NCI-H187 (cell line): ENCODE measurements at regions not wholly inside any gene's neighbourhood (a gene's known extent, or its start where the extent isn't known, plus 50 kb on each side); places are given as distances from the start of the nearest gene placed in this dataset.

Experiments
- DNase-seq, 2 experiments: peaks; one replicate each; lab custom pipeline; 2025; lab: John Stamatoyannopoulos, UW

DNA sequence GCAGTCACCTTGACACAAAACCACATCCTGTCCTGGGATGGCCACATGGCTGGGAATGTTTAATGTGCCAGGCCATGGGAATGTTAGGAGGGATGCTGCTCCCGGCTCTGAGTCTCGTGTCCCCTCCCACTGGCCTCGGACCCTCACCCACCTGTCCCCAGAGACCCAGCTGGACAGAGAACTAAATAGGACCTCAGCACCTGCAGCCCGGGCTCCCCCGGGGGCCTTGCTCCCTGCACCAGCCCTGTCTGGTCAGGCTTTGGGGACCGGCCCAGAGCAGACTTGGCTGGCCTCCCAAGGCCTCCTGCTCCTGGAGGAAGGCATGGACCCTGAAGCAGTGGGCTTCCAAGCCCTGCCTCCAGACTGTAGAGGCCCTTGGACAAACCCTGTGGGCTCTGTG lies 100.0 kb upstream of the IQSEC1 start:
- no peak for DNase-seq

DNA sequence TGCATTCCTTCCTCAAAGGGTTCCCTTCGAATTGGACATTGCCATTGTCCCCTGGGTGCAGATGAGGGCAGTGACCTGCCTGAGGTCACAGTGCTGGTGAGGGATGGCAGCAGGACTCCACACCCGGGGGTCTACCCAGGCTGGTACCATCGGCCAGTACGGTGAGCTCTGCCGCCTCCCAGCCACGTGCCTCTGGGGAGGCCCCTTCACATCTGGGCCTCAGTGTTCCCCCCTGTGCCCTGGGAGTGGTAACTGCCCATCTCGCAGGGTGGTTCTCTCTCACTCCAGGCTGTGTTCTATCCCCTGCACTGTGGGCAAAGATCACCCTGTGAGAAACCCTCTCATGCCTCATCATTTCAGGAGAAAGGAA lies 99.4 kb upstream of the IQSEC1 start:
- DNase-seq: no peak

DNA sequence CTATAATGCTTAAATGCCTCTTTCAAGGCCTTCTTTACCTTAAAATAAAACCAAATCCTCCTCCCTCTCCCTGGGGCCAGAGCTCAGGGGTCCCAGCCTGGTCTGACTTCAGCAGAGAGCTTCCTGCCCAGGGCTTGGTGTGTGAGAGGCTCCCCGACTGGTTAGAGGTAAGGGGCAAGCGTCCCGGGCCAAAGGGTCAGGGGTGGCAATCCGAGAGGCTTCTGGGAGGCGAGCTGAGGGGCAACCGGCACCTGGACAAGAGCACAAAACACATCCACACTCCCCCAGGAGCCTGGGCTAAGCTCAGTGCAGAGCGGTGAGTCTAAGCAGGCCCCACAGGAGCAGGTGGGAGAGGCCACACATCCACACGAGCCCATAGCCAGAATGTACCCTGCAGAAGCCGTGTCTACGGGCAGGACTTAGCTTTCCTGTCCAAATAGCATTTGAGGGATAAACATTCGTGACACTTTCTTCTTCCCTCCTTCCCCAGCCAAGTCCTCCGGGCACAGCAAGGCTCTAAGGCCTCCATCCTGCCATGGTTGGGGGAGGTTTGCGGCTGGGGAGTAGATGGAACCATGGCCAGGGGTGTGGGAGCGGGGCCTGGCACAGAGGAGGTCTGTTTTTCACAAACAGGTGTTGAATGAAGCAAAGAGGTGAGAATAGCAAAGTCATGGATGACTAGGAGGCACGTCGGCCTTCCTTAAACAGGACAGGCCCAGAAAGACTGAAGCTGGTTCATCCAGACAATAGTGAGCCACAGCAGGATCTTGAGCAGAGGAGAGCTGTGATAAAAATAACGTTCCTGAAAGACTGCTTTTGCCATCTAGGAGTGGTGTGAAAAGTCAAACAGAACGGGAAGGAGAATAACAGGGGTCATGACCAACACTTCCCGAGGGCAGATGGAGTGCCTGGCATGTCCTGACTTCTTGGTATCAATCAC lies 98.7 kb upstream of the IQSEC1 start:
- no peak for DNase-seq

DNA sequence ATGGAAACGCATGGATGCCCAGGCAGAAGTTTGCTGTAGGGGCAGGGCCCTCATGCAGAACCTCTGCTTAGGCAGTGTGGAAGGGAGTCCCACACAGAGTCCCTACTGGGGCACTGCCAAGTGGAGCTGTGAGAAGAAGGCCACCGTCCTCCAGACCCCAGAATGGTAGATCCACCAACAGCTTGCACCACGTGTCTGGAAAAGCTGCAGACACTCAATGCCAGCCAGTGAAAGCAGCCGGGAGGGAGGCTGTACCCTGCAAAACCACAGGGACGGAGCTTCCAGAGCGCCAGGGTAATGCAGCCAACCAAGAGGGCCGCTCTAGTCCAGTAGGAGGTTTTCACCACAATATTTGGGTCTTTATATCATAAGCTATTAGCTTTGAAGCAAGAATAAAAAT lies 97.1 kb upstream of the IQSEC1 start:
- DNase-seq: no peak

GRCh38 chr3:13168391-13168790 lies 95.2 kb upstream of the IQSEC1 start:
- no peak for DNase-seq

DNA sequence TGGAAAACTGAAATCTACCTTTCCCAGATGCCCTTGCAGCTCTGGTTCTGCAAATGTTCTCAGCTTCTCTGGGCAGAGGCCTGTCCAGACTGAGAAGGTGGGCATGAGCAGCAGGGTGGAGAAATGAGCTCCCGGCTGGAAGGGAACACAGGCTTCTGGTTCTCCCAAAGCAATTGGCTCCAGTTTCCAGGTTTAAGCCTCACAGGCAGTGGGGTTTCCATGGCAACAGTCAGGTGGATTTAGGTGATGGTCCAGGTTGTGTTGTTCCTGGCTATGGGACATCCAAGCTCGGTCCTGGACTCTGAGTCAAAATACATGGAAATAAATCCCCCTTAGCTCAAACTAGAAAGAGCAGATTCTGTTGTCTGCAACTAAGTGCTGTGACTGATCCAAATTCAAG lies 94.6 kb upstream of the IQSEC1 start:
- no peak for DNase-seq

DNA sequence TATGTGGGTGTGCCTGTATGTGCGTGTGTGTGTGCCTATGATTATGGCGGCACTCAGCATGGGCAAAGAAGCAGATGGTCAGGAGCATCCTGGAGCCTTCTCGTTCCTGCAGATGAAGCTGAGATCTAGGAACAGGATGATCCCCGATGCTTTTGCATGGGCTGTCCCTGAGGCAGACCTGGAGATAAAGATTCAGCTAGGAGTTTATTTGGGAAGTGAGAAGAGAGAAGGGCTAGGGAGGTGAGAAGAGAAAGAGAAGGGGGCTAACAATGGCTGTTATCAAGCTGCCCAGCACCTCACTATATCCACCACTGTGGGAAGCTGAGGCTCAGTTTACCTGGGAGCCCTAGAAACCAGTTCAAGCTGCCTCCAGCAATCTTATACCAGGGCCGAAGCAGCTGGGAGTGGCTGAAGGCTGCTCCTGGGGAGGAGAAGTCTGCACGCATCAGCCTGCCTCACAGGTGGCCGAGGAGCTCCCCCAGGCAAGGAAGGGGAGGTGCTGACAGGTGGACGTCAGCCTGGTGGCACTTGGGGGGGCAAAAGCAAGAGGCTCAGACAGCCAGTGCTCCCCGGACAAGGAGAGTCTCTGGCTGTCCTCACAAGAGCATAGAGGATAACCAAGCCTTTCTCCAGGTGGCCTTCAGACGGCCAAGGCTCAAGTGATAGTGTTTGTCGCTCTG lies 94.0 kb upstream of the IQSEC1 start:
- no peak for DNase-seq

DNA sequence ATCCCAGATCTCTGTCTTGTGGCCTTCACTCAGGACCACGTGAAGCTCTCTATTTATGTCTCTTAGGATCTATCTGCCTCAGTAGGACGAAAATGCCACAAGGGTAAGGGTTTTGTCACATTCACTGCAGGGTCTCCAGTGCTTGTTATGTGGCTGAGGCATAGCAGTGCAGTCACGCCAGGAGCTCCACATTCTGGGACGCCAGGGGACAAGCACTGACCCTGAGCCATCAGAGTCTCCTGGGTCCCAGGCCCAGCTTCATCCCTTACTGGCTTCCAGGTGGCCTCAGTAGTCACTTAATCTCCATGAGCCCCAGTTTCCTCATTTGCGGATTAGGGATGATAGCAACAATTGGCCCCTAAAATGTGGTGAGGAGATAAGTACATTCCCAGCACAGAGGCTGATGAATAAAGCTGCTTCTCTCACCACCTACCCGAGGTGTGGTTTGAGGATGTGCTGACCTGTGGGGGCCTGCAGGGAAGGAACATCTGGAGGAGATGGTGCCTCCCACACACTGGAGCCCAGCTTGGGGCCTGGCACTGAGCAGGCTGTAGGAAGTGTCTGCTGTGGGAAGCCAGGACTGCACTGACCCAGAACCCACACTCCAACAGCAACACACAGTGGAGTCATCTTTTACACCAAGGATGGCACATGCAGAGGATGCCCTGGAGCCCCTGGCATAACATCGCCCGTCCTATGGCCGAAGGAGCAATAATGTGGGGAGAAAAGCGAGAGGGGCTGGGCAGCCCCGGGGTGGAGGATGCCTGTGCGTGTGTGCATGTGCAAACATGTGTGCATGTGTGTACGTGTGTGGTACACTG lies 93.2 kb upstream of the IQSEC1 start:
- DNase-seq: no peak

- DNase-seq: no peak
These were observed 92.3 kb upstream of the IQSEC1 start for GRCh38 chr3:13165576-13165975.

GRCh38 chr3:13164893-13165492 lies 91.8 kb upstream of the IQSEC1 start:
- no peak for DNase-seq

DNA sequence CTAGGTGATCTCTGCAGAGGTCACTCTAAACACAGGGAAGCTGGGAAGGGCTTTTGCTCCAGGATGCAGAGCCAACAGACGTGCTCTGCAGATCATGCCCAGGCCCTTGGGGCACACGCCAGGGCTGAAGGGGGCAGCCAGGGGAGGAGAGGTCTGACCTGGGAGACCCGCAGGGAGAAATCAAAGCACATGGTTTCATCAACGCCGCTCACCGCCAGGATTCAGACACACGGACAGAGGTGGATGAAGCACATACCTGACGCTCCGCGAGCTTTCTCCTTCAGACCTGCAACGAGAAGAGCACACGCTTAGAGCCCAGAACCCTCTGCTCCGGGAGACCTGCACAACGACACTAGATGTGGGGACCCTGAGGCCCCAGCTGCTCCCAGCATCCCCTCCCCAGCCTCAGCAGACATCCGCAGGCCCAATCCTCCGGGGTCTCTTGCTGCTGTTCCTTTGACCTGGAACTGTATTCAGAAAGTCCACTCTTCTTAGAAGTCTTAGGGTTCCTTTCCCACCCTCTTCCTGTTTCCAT lies 90.7 kb upstream of the IQSEC1 start:
- DNase-seq: no peak

- DNase-seq: no peak
These were observed 89.5 kb upstream of the IQSEC1 start for GRCh38 chr3:13162549-13163320.

DNA sequence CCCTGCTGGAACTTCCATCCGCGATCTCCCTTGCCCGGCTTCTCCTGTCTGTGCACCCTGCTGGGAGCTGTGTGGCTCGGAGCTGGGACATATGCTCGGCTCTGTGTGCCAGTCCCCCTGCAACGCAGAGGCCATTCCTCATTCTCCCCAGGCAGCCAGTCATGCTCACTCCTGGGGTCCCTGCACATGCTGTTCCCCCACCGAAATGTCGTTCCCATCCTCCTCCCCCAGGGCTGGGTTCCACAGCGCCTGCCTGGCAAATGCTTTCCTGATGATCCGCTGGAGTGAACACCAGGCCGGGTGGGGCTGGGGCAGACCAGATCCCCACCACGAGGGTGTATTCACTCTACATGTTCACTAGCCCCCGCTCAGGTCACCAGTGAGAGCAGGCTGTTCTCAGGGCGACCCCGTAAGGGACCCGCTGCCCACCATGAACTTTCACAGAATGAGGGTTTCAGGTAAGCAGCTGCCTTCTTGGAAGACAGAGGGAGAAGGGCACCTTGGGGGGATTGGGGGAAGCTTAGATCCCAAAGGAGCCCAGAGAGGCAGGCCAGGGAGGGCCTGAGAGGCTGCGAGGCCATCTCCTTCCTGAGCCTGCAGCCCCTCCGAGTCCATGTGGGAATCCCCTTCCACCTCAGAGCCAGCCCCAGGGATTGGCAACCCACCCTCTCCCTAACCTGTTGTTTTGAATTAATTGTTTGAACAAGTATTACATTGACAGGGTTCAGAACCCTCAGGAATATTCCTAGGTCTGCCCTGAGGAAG lies 88.7 kb upstream of the IQSEC1 start:
- no peak for DNase-seq

GRCh38 chr3:13161021-13161759 lies 88.0 kb upstream of the IQSEC1 start:
- DNase-seq: no peak

DNA sequence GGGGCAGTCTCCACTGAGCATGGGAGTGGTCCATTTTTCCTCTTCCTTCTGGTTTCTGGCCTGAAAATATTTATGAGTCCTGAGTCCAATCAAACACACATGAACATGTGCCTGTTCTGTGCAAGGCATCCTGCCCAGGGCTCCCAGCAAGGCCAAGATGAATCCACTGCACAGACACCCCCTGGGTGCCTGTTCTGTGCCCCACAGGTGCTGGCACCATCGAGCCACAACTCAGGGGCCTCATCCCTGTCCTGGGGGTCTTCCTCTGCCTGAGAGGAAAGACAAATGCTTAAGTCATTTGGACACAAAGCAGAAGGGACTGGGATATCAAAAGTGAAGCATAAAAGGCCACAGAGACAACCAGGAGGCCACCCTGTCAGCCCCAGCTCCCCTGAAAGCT lies 87.4 kb upstream of the IQSEC1 start:
- no peak for DNase-seq

- no peak for DNase-seq
These were observed 86.7 kb upstream of the IQSEC1 start for GRCh38 chr3:13159890-13160289.

GRCh38 chr3:13158871-13159270 lies 85.6 kb upstream of the IQSEC1 start:
- DNase-seq: no peak

DNA sequence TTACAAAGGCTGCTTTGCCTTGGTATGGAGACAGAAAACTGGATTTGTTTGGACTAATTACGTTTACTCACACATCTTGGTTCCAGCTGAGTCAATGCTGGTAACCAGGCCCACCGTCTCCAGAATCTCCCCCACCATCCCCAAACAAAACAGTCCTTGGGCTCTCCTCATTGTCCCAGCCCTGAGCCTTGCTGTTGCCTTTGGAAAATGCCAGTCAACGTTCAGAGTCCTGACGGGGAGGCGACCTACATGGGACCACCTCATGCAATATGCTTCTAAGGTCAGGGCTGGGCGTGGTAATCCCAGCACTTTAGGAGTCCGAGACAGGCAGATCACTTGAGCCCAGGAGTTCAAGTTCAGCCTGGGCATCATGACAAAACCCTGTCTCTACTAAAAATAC lies 85.2 kb upstream of the IQSEC1 start:
- DNase-seq: no peak

DNA sequence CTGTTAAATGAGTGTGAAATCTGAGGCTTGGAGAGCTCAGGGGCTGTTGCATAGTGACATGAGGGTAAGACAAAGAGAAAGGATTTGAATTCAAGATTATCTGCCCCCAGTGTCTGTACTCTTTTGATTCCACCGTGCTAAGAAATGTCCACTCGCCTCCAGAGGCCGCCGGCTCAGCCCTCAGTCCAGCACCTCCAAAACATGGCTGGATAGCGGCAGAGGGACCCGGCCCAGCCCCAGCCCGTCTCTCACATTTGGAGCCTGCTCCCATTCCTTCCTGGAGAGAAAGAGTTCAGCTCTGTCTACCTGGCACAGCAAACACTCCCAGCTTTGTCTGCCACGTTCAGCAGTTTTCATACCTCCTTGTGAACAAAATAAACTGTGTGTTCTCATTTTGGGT lies 84.8 kb upstream of the IQSEC1 start:
- no peak for DNase-seq
